HG02884 (cell line): ENCODE measurements at regions not wholly inside any gene's neighbourhood (a gene's known extent, or its start where the extent isn't known, plus 50 kb on each side); places are given as distances from the start of the nearest gene placed in this dataset.

ENCODE experiments used
- ATAC-seq: cut with Tn5 transposase; IDR thresholded peaks from one replicate; pipeline ENCODE4 v1.9.1; 2021; ENCODE audit warnings: mild to moderate bottlenecking, moderate library complexity; ENCODE audit not compliant: unreplicated experiment

- ATAC-seq: no peak
Measured at GRCh38 chr16:7983676-7984075, 606.6 kb downstream of the TMEM114 start.

GRCh38 chr16:7980133-7980483 is 610.2 kb downstream of the TMEM114 start:
- no peak for ATAC-seq

- ATAC-seq: no peak
Measured at GRCh38 chr16:7979448-7980132, 610.7 kb downstream of the TMEM114 start.

GRCh38 chr16:7976563-7976962 is 613.7 kb downstream of the TMEM114 start:
- ATAC-seq: no peak

GRCh38 chr16:7976125-7976524 is 614.2 kb downstream of the TMEM114 start:
- no peak for ATAC-seq

- ATAC-seq: no peak
Measured at GRCh38 chr16:7967996-7968509, 622.3 kb downstream of the TMEM114 start.

- ATAC-seq: no peak
Measured at GRCh38 chr16:7964744-7965143, 625.6 kb downstream of the TMEM114 start.

- ATAC-seq: no peak
Measured at GRCh38 chr16:7964167-7964566, 626.1 kb downstream of the TMEM114 start.

GRCh38 chr16:7962091-7962879 is 628.0 kb downstream of the TMEM114 start:
- ATAC-seq: no peak

GRCh38 chr16:7957151-7957550 is 624.5 kb downstream of the RBFOX1 start:
- ATAC-seq: no peak

- no peak for ATAC-seq
Measured at GRCh38 chr16:7953360-7953759, 620.7 kb downstream of the RBFOX1 start.

- no peak for ATAC-seq
Measured at GRCh38 chr16:7946142-7946541, 613.5 kb downstream of the RBFOX1 start.

- no peak for ATAC-seq
Measured at GRCh38 chr16:7938175-7938574, 605.5 kb downstream of the RBFOX1 start.

- no peak for ATAC-seq
Measured at GRCh38 chr16:7921345-7921744, 588.7 kb downstream of the RBFOX1 start.

- ATAC-seq: no peak
Measured at GRCh38 chr16:7919782-7920181, 587.1 kb downstream of the RBFOX1 start.

GRCh38 chr16:7914748-7915147 is 582.1 kb downstream of the RBFOX1 start:
- ATAC-seq: no peak

GRCh38 chr16:7912132-7912531 is 579.5 kb downstream of the RBFOX1 start:
- ATAC-seq: no peak

- no peak for ATAC-seq
Measured at GRCh38 chr16:7910116-7910515, 577.5 kb downstream of the RBFOX1 start.

- ATAC-seq: no peak
Measured at GRCh38 chr16:7888411-7888810, 555.8 kb downstream of the RBFOX1 start.

- no peak for ATAC-seq
Measured at GRCh38 chr16:7887316-7887715, 554.7 kb downstream of the RBFOX1 start.

GRCh38 chr16:7871979-7872378 is 539.3 kb downstream of the RBFOX1 start:
- ATAC-seq: no peak

GRCh38 chr16:7871371-7871770 is 538.7 kb downstream of the RBFOX1 start:
- ATAC-seq: no peak
